ENCODE measurements at regions not wholly inside any gene's neighbourhood (a gene's known extent, or its start where the extent isn't known, plus 50 kb on each side); places are given as distances from the start of the nearest gene placed in this dataset.

DNA sequence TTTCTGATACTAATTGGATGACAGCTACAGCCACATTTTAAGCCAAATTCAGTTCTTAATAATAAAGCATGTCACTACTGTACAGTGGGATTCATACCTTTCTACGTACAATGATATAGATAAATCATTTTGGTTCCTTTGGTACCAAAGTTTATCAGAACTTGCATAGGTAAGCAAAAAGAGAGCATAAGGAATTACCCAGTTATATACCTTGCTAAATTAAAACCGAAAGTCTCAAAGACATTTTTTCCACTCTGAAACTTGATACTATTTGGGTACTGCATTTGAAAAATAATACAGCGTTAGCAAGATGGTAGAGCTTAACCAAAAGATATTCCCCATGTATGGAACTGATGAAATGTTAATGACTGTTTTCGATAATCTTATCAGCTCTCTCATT is 400.9 kb upstream of the ADGRL3 start:
- Histone ChIP-seq H3K36me3 (no peaks in the 10 kb centered on the region), H3K9me3 (no peaks in the 10 kb centered on the region), H3K4me1 (no peaks in the 10 kb centered on the region), H3K4me3 (no peak overlapping the region), H3K27me3 (no peaks in the 10 kb centered on the region), H3K27ac (no peak overlapping the region)
- WGBS, 2 donors = 92% methylated on average over 4 of the region's 4 CpGs
- ATAC-seq (ENCODE audit: low FRiP score in 2 of 2) (no peak), DNase-seq (no peak)
- TF ChIP-seq POLR2AphosphoS5 (IDR thresholded peaks at IDR 0.05) (no peak), EP300 (IDR thresholded peaks at IDR 0.05) (no peak), POLR2A (IDR thresholded peaks at IDR 0.05) (no peak)
- TF ChIP-seq, protein P1, sequence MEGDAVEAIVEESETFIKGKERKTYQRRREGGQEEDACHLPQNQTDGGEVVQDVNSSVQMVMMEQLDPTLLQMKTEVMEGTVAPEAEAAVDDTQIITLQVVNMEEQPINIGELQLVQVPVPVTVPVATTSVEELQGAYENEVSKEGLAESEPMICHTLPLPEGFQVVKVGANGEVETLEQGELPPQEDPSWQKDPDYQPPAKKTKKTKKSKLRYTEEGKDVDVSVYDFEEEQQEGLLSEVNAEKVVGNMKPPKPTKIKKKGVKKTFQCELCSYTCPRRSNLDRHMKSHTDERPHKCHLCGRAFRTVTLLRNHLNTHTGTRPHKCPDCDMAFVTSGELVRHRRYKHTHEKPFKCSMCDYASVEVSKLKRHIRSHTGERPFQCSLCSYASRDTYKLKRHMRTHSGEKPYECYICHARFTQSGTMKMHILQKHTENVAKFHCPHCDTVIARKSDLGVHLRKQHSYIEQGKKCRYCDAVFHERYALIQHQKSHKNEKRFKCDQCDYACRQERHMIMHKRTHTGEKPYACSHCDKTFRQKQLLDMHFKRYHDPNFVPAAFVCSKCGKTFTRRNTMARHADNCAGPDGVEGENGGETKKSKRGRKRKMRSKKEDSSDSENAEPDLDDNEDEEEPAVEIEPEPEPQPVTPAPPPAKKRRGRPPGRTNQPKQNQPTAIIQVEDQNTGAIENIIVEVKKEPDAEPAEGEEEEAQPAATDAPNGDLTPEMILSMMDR (IDR thresholded peaks at IDR 0.05) = no peak

- H3K4me3 ChIP-seq = no peak overlapping the region
- no peaks in the 10 kb centered on the region for H3K27me3 ChIP-seq
- no peaks in the 10 kb centered on the region for H3K4me1 ChIP-seq
- 86% methylated on average over 2 of the region's 2 CpGs for WGBS, 2 donors
- DNase-seq (no peak), ATAC-seq (ENCODE audit: low FRiP score in 2 of 2) (no peak)
- TF ChIP-seq, protein P1 (IDR thresholded peaks at IDR 0.05) = no peak
- TF ChIP-seq EP300 (IDR thresholded peaks at IDR 0.05) = no peak
- no peak for TF ChIP-seq POLR2A (IDR thresholded peaks at IDR 0.05)
- TF ChIP-seq POLR2AphosphoS5 (IDR thresholded peaks at IDR 0.05) = no peak
- H3K36me3 ChIP-seq = no peaks in the 10 kb centered on the region
- H3K9me3 ChIP-seq = no peaks in the 10 kb centered on the region
- H3K27ac ChIP-seq = no peak overlapping the region
Observed at GRCh38 chr4:60800701-60801100, 399.4 kb upstream of the ADGRL3 start.

- ATAC-seq (ENCODE audit: low FRiP score in 2 of 2) (no peak), DNase-seq (no peak)
- TF ChIP-seq EP300 (IDR thresholded peaks at IDR 0.05) = no peak
- TF ChIP-seq, protein P1 (IDR thresholded peaks at IDR 0.05) = peak in 5 of 6 experiments; percentile 21 to 47 (median 30)
- TF ChIP-seq POLR2A (IDR thresholded peaks at IDR 0.05) = no peak
- TF ChIP-seq POLR2AphosphoS5 (IDR thresholded peaks at IDR 0.05) = no peak
- no peaks in the 10 kb centered on the region for H3K27me3 ChIP-seq
- no peaks in the 10 kb centered on the region for H3K36me3 ChIP-seq
- WGBS, 2 donors = 43 to 46% methylated on average over 6 of the region's 6 CpGs
- H3K4me3 ChIP-seq = no peak overlapping the region
- no peak overlapping the region for H3K27ac ChIP-seq
- no peaks in the 10 kb centered on the region for H3K4me1 ChIP-seq
- no peaks in the 10 kb centered on the region for H3K9me3 ChIP-seq
Observed at GRCh38 chr4:60805500-60806313, 394.4 kb upstream of the ADGRL3 start.

DNA sequence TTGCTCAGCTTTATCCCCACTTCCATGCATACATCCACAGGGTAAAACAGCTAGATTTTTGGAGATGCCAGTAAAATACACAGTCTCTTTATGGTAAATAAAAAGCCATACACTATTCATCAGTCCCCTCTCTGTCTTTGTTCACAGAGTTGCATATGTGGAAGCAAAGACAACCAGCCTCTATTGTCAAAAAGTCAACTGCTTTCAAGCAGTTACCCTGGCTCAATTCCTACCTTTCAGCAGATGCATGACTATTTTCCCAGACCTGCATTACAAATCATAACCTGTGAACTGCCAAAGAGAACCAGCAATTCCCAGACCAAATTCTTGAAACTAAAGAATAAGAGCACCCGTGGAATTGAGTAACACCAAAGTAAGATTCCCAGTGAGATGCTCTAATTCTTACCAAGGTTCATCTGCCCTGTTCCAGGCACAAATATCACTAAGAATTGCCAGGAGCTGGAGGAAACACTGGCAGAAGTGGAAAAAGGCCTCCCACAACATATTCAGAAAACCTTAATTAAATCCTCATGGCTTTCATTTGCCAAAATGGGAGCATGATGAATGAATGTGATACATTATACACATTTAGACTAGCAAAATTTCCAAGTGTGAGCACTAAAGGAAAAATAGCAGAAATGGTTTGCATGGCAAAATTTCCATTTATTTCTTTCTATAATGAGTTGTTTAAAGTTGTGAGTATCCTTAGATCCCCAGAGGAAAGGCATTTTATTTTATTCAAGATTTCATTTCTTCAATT is 391.2 kb upstream of the ADGRL3 start:
- DNase-seq (no peak), ATAC-seq (ENCODE audit: low FRiP score in 2 of 2) (no peak)
- Histone ChIP-seq H3K9me3 (no peaks in the 10 kb centered on the region), H3K4me1 (no peaks in the 10 kb centered on the region), H3K36me3 (no peaks in the 10 kb centered on the region), H3K4me3 (no peak overlapping the region), H3K27ac (no peak overlapping the region), H3K27me3 (no peaks in the 10 kb centered on the region)
- 73 to 93% methylated on average over 1 of the region's 1 CpG for WGBS, 2 donors
- TF ChIP-seq POLR2A (IDR thresholded peaks at IDR 0.05) = no peak
- no peak for TF ChIP-seq EP300 (IDR thresholded peaks at IDR 0.05)
- TF ChIP-seq, protein P1 (IDR thresholded peaks at IDR 0.05) = no peak
- TF ChIP-seq POLR2AphosphoS5 (IDR thresholded peaks at IDR 0.05) = no peak

All from upper lobe of left lung (tissue), 6 donors.